CD14-positive monocyte (primary cell): ENCODE measurements at regions not wholly inside any gene's neighbourhood (a gene's known extent, or its start where the extent isn't known, plus 50 kb on each side); places are given as distances from the start of the nearest gene placed in this dataset.

Experiments
- DNase-seq, 3 donors: peaks; one replicate each; pipeline ENCODE4 v3.0.0-alpha.2; 2011 to 2022
- H2AFZ ChIP-seq: 2 replicates; pipeline ENCODE4 v1.6.0; 2012; ENCODE audit warnings: mild to moderate bottlenecking, low read depth, low read length, inconsistent platforms; ENCODE audit not compliant: insufficient read depth, poor library complexity, severe bottlenecking
- H3K27ac ChIP-seq, 2 donors: 1 replicate in 1 of 2; 2 replicates in 1 of 2; pipeline ENCODE4 v1.5.1; 2012 to 2013; ENCODE audit warnings: low read length in 2 of 2, control low read depth in 1 of 2, inconsistent platforms in 1 of 2, low read depth in 1 of 2, mild to moderate bottlenecking in 1 of 2
- H3K27me3 ChIP-seq, 2 donors: one replicate each; pipeline versions ENCODE4 v1.6.0 to v1.6.1; 2011 to 2013; ENCODE audit warnings: low read length in 2 of 2; ENCODE audit not compliant: control insufficient read depth in 2 of 2, insufficient read depth in 2 of 2
- H3K36me3 ChIP-seq, 2 donors: replicated peaks in 1 of 2; 1 replicate in 1 of 2; 2 replicates in 1 of 2; pipeline versions ENCODE4 v1.5.1 to v1.6.1; 2012 to 2013; ENCODE audit warnings: low read length in 2 of 2, control low read depth in 1 of 2, inconsistent platforms in 1 of 2, mild to moderate bottlenecking in 1 of 2; ENCODE audit not compliant: insufficient read depth in 2 of 2, control insufficient read depth in 1 of 2
- H3K4me1 ChIP-seq, 2 donors: 1 replicate in 1 of 2; 2 replicates in 1 of 2; pipeline versions ENCODE4 v1.5.1 to v1.6.1; 2012 to 2013; ENCODE audit warnings: low read length in 2 of 2, control low read depth in 1 of 2, inconsistent platforms in 1 of 2, mild to moderate bottlenecking in 1 of 2, moderate library complexity in 1 of 2; ENCODE audit not compliant: insufficient read depth in 2 of 2, control insufficient read depth in 1 of 2
- H3K4me2 ChIP-seq: replicated peaks from 2 replicates; pipeline ENCODE3; 2012; ENCODE audit warnings: low read length, moderate library complexity, mild to moderate bottlenecking; ENCODE audit not compliant: poor library complexity, severe bottlenecking; ENCODE audit errors: extremely low read depth
- H3K4me3 ChIP-seq, 3 experiments: fragments of 200-600 bp in 1 of 3; sonication (generic) in 1 of 3; replicated peaks in 1 of 3; 1 replicate in 2 of 3; 2 replicates in 1 of 3; pipeline ENCODE4 v1.5.1; 2011 to 2013; ENCODE audit warnings: low read length in 3 of 3, mild to moderate bottlenecking in 3 of 3, control low read depth in 2 of 3, low read depth in 2 of 3, inconsistent platforms in 1 of 3, moderate library complexity in 1 of 3
- H3K79me2 ChIP-seq: 2 replicates; pipeline ENCODE4 v1.6.0; 2012; ENCODE audit warnings: mild to moderate bottlenecking, control low read depth, inconsistent platforms, low read length, moderate library complexity; ENCODE audit not compliant: insufficient read depth
- H3K9ac ChIP-seq: 2 replicates; pipeline ENCODE4 v1.6.0; 2017; ENCODE audit warnings: low read length, mild to moderate bottlenecking; ENCODE audit not compliant: insufficient read depth, poor library complexity, severe bottlenecking
- H3K9me3 ChIP-seq, 2 donors: replicated peaks in 1 of 2; 1 replicate in 1 of 2; 2 replicates in 1 of 2; pipeline versions ENCODE4 v1.5.1 to v1.6.1; 2012 to 2013; ENCODE audit warnings: low read length in 2 of 2, control low read depth in 1 of 2; ENCODE audit not compliant: control insufficient read depth in 1 of 2, insufficient read depth in 1 of 2
- H4K20me1 ChIP-seq: 2 replicates; pipeline ENCODE4 v1.6.0; 2012; ENCODE audit warnings: mild to moderate bottlenecking, low read length, control low read depth, moderate library complexity; ENCODE audit not compliant: insufficient read depth
- H3K27ac Mint-ChIP-seq, 7 donors: one replicate each; pipeline ENCODE4 v1.8.0; 2020; ENCODE audit warnings: mild to moderate bottlenecking in 7 of 7, mixed read lengths in 7 of 7, moderate library complexity in 6 of 7, inconsistent platforms in 2 of 7
- H3K27me3 Mint-ChIP-seq, 3 donors: one replicate each; pipeline ENCODE4 v1.8.0; 2021 to 2022; ENCODE audit warnings: low read depth in 3 of 3, mild to moderate bottlenecking in 3 of 3, mixed read lengths in 3 of 3, moderate library complexity in 3 of 3, inconsistent platforms in 1 of 3
- H3K36me3 Mint-ChIP-seq, 2 donors: one replicate each; pipeline ENCODE4 v1.8.0; 2020; ENCODE audit warnings: mixed read lengths in 2 of 2, inconsistent platforms in 1 of 2, mild to moderate bottlenecking in 1 of 2
- H3K4me1 Mint-ChIP-seq: one replicate; pipeline ENCODE4 v1.8.0; 2020; ENCODE audit warnings: mild to moderate bottlenecking, mixed read lengths
- H3K4me3 Mint-ChIP-seq, 2 donors: one replicate each; pipeline ENCODE4 v1.8.0; 2020; ENCODE audit warnings: mild to moderate bottlenecking in 2 of 2, mixed read lengths in 2 of 2, moderate library complexity in 1 of 2
- H3K9me3 Mint-ChIP-seq, 7 donors: one replicate each; pipeline ENCODE4 v1.8.0; 2020 to 2022; ENCODE audit warnings: mixed read lengths in 7 of 7, mild to moderate bottlenecking in 6 of 7, moderate library complexity in 6 of 7, inconsistent platforms in 2 of 7
- CTCF ChIP-seq: fragments of 200-600 bp; IDR thresholded peaks from one replicate; pipeline ENCODE4 v1.8.0; 2022; ENCODE audit warnings: antibody characterized with exemption, mild to moderate bottlenecking
- WGBS: methylation state at CpG from one replicate; pipeline ENCODE4 v1.1.5; 2013; ENCODE audit warnings: missing lambda C conversion rate; ENCODE audit not compliant: insufficient coverage; 5-methylcytosine and 5-hydroxymethylcytosine counted together
- intact Hi-C, 2 donors: fragments of 100-400 bp; cut with micrococcal nuclease; formaldehyde crosslinking; loops; one replicate each; pipeline versions ENCODE4 v1.15.0 to v1.15.1; 2023

GRCh38 chr13:71382285-71382684 lies 484.7 kb downstream of the DACH1 start:
- no peak for DNase-seq
- Histone ChIP-seq H2AFZ (no peak overlapping the region), H3K27me3 (no peaks in the 10 kb centered on the region), H3K4me2 (no peak overlapping the region), H3K4me3 (no peak overlapping the region), H3K4me1 (peaks cover 0 to 6% of the 10 kb centered on the region in 2 donors), H3K36me3 (no peaks in the 10 kb centered on the region), H3K9me3 (no peaks in the 10 kb centered on the region), H3K9ac (no peak overlapping the region), H4K20me1 (no peaks in the 10 kb centered on the region), H3K79me2 (no peaks in the 10 kb centered on the region), H3K27ac (no peak overlapping the region)
- intact Hi-C loops, result no loop called here
- H3K27me3 Mint-ChIP-seq, result no peaks in the 10 kb centered on the region
- peaks cover 15% of the 10 kb centered on the region for H3K4me1 Mint-ChIP-seq
- H3K9me3 Mint-ChIP-seq, result peaks cover 0 to 5% (median 1%) of the 10 kb centered on the region in 7 donors
- H3K27ac Mint-ChIP-seq, result no peak overlapping the region
- no peak overlapping the region for H3K4me3 Mint-ChIP-seq
- TF ChIP-seq CTCF, result no peak
- whole genome bisulfite sequencing, result no CpG with 5 or more reads among the region's 4 CpGs
- H3K36me3 Mint-ChIP-seq, result no peaks in the 10 kb centered on the region

- Histone ChIP-seq H3K79me2 (no peaks in the 10 kb centered on the region), H3K9ac (no peak overlapping the region), H3K9me3 (no peaks in the 10 kb centered on the region), H3K4me1 (peaks cover 0 to 6% of the 10 kb centered on the region in 2 donors), H4K20me1 (no peaks in the 10 kb centered on the region), H3K27me3 (no peaks in the 10 kb centered on the region), H3K27ac (no peak overlapping the region), H3K36me3 (no peaks in the 10 kb centered on the region), H2AFZ (peak overlapping the region; percentile 83), H3K4me2 (no peak overlapping the region), H3K4me3 (no peak overlapping the region)
- peaks cover 0 to 2% (median 0%) of the 10 kb centered on the region in 7 donors for H3K9me3 Mint-ChIP-seq
- no peaks in the 10 kb centered on the region for H3K27me3 Mint-ChIP-seq
- no peak for TF ChIP-seq CTCF
- WGBS, result no CpG with 5 or more reads among the region's 2 CpGs
- DNase-seq, result no peak
- no peaks in the 10 kb centered on the region for H3K36me3 Mint-ChIP-seq
- intact Hi-C loops, result no loop called here
- peaks cover 15% of the 10 kb centered on the region for H3K4me1 Mint-ChIP-seq
- H3K4me3 Mint-ChIP-seq, result no peak overlapping the region
- H3K27ac Mint-ChIP-seq, result peak overlapping the region in 2 of 7 donors; percentile 66 to 79
These were observed 486.8 kb downstream of the DACH1 start for GRCh38 chr13:71380191-71380590.
